ENCODE measurements at regions not wholly inside any gene's neighbourhood (a gene's known extent, or its start where the extent isn't known, plus 50 kb on each side); places are given as distances from the start of the nearest gene placed in this dataset.
A peak's percentile ranks its signal among the peaks of the same experiment; 100 is the strongest.

GRCh38 chr12:77130193-77130592, 64.8 kb upstream of the E2F7 start:
- peaks cover 14% of the 10 kb centered on the region for H3K4me1 ChIP-seq (ENCODE audit: insufficient read depth, low read length)
- DNase-seq (ENCODE audit: insufficient read length, low spot score, missing footprints) = peak; percentile 15
- no peaks in the 10 kb centered on the region for H3K27me3 ChIP-seq (ENCODE audit: insufficient read depth, low read length)
- H2AFZ ChIP-seq (ENCODE audit: low read length) = no peak overlapping the region
- no peak overlapping the region for H3K4me3 ChIP-seq (ENCODE audit: insufficient read depth, low read length)
- H3K27ac ChIP-seq (ENCODE audit: low read depth, low read length) = no peak overlapping the region
- H3K79me2 ChIP-seq (ENCODE audit: insufficient read depth, low read length) = no peaks in the 10 kb centered on the region
- no peaks in the 10 kb centered on the region for H3K9me3 ChIP-seq (ENCODE audit: low read depth, low read length)
- H3K4me2 ChIP-seq (ENCODE audit: insufficient read depth, low read length) = no peak overlapping the region
- H3K36me3 ChIP-seq (ENCODE audit: insufficient read depth, low read length) = no peaks in the 10 kb centered on the region
- H4K20me1 ChIP-seq (ENCODE audit: insufficient read depth, low read length) = no peaks in the 10 kb centered on the region
- no peak for TF ChIP-seq CTCF (IDR thresholded peaks at IDR 0.05; ENCODE audit: extremely low read depth, low read depth, low read length)

- Histone ChIP-seq H3K27me3 (ENCODE audit: insufficient read depth, low read length) (no peaks in the 10 kb centered on the region), H3K9me3 (ENCODE audit: low read depth, low read length) (no peaks in the 10 kb centered on the region), H3K4me3 (ENCODE audit: insufficient read depth, low read length) (no peak overlapping the region), H3K27ac (ENCODE audit: low read depth, low read length) (peak overlapping the region; percentile 55), H3K4me1 (ENCODE audit: insufficient read depth, low read length) (peaks cover 53% of the 10 kb centered on the region), H3K36me3 (ENCODE audit: insufficient read depth, low read length) (no peaks in the 10 kb centered on the region), H3K79me2 (ENCODE audit: insufficient read depth, low read length) (no peaks in the 10 kb centered on the region), H4K20me1 (ENCODE audit: insufficient read depth, low read length) (no peaks in the 10 kb centered on the region), H2AFZ (ENCODE audit: low read length) (no peak overlapping the region), H3K4me2 (ENCODE audit: insufficient read depth, low read length) (peak overlapping the region; percentile 31)
- no peak for TF ChIP-seq CTCF (IDR thresholded peaks at IDR 0.05; ENCODE audit: extremely low read depth, low read depth, low read length)
- DNase-seq (ENCODE audit: insufficient read length, low spot score, missing footprints) = peak; percentile 15
Measured at GRCh38 chr12:77124767-77125166, 59.4 kb upstream of the E2F7 start.

GRCh38 chr12:77122661-77123060, 57.3 kb upstream of the E2F7 start:
- Histone ChIP-seq H3K79me2 (ENCODE audit: insufficient read depth, low read length) (no peaks in the 10 kb centered on the region), H3K36me3 (ENCODE audit: insufficient read depth, low read length) (no peaks in the 10 kb centered on the region), H3K27me3 (ENCODE audit: insufficient read depth, low read length) (no peaks in the 10 kb centered on the region), H3K27ac (ENCODE audit: low read depth, low read length) (peak overlapping the region; percentile 83), H3K4me2 (ENCODE audit: insufficient read depth, low read length) (peak overlapping the region; percentile 14), H3K4me3 (ENCODE audit: insufficient read depth, low read length) (no peak overlapping the region), H2AFZ (ENCODE audit: low read length) (no peak overlapping the region), H3K9me3 (ENCODE audit: low read depth, low read length) (no peaks in the 10 kb centered on the region), H4K20me1 (ENCODE audit: insufficient read depth, low read length) (no peaks in the 10 kb centered on the region), H3K4me1 (ENCODE audit: insufficient read depth, low read length) (peaks cover 61% of the 10 kb centered on the region)
- no peak for DNase-seq (ENCODE audit: insufficient read length, low spot score, missing footprints)
- TF ChIP-seq CTCF (IDR thresholded peaks at IDR 0.05; ENCODE audit: extremely low read depth, low read depth, low read length) = no peak

GRCh38 chr12:77122236-77122635, 56.9 kb upstream of the E2F7 start:
- Histone ChIP-seq H4K20me1 (ENCODE audit: insufficient read depth, low read length) (no peaks in the 10 kb centered on the region), H3K79me2 (ENCODE audit: insufficient read depth, low read length) (no peaks in the 10 kb centered on the region), H2AFZ (ENCODE audit: low read length) (no peak overlapping the region), H3K4me1 (ENCODE audit: insufficient read depth, low read length) (peaks cover 61% of the 10 kb centered on the region), H3K4me3 (ENCODE audit: insufficient read depth, low read length) (no peak overlapping the region), H3K9me3 (ENCODE audit: low read depth, low read length) (no peaks in the 10 kb centered on the region), H3K36me3 (ENCODE audit: insufficient read depth, low read length) (no peaks in the 10 kb centered on the region), H3K4me2 (ENCODE audit: insufficient read depth, low read length) (peak overlapping the region; percentile 54), H3K27ac (ENCODE audit: low read depth, low read length) (peak overlapping the region; percentile 83), H3K27me3 (ENCODE audit: insufficient read depth, low read length) (no peaks in the 10 kb centered on the region)
- DNase-seq (ENCODE audit: insufficient read length, low spot score, missing footprints) = no peak
- no peak for TF ChIP-seq CTCF (IDR thresholded peaks at IDR 0.05; ENCODE audit: extremely low read depth, low read depth, low read length)

All from osteoblast (primary cell).